PC-9 (cell line): ENCODE measurements at regions not wholly inside any gene's neighbourhood (a gene's known extent, or its start where the extent isn't known, plus 50 kb on each side); places are given as distances from the start of the nearest gene placed in this dataset.

Source experiments
- BruUV-seq: library from RNA; stranded (reverse); fragments of 400-500 nt; replicated peaks from 2 replicates; lab custom pipeline; 2021; lab: Mats Ljungman, UMichigan
- CTCF ChIA-PET: fragments of 300-600 bp; sonication (Branson Sonifier 250); formaldehyde crosslinking; loops from one replicate; lab custom pipeline; 2022; ENCODE audit warnings: antibody characterized with exemption; lab: Charles Lee
- POLR2A ChIA-PET: fragments of 300-600 bp; sonication (Branson Sonifier 250); formaldehyde crosslinking; loops from one replicate; lab custom pipeline; 2022; ENCODE audit warnings: antibody characterized with exemption; ENCODE audit not compliant: unreplicated experiment; lab: Charles Lee
- DNase-seq, 2 experiments: peaks; one replicate each; pipeline versions ENCODE4 v3.0.0 to v3.0.0-alpha.2; 2015 to 2022; ENCODE audit warnings: mixed read lengths in 1 of 2
- H2AFZ ChIP-seq: fragments of 200-600 bp; sonication (generic); 2 replicates; pipeline ENCODE4 v1.8.1; 2017; ENCODE audit warnings: antibody characterized with exemption
- H3F3A ChIP-seq: fragments of 200-600 bp; sonication (generic); 2 replicates; pipeline ENCODE4 v1.8.1; 2017; ENCODE audit warnings: antibody characterized with exemption, mild to moderate bottlenecking, low read depth; ENCODE audit not compliant: insufficient read depth
- H3K27ac ChIP-seq: fragments of 200-600 bp; sonication (generic); 2 replicates; pipeline ENCODE4 v1.6.1; 2016; ENCODE audit warnings: mixed run types
- H3K27me3 ChIP-seq: fragments of 200-600 bp; sonication (generic); 2 replicates; pipeline ENCODE4 v1.6.1; 2016; ENCODE audit warnings: low read depth, mixed run types; ENCODE audit not compliant: insufficient read depth
- H3K36me3 ChIP-seq: fragments of 200-600 bp; sonication (generic); 2 replicates; pipeline ENCODE4 v1.6.1; 2016; ENCODE audit warnings: low read depth, mixed run types
- H3K4me1 ChIP-seq: fragments of 200-600 bp; sonication (generic); replicated peaks from 2 replicates; pipeline ENCODE4 v1.6.1; 2016; ENCODE audit warnings: mixed run types; ENCODE audit not compliant: insufficient read depth
- H3K4me2 ChIP-seq: fragments of 200-600 bp; sonication (generic); 2 replicates; pipeline ENCODE4 v1.6.1; 2017; ENCODE audit warnings: mixed run types
- H3K4me3 ChIP-seq: fragments of 200-600 bp; sonication (generic); 2 replicates; pipeline ENCODE4 v1.6.1; 2016; ENCODE audit warnings: mixed run types
- H3K79me2 ChIP-seq: fragments of 200-600 bp; sonication (generic); 2 replicates; pipeline ENCODE4 v1.6.1; 2017; ENCODE audit warnings: low read depth, mixed run types
- H3K9me2 ChIP-seq: fragments of 200-600 bp; sonication (generic); 2 replicates; pipeline ENCODE4 v1.8.1; 2017; ENCODE audit warnings: mild to moderate bottlenecking; ENCODE audit not compliant: insufficient read depth
- H3K9me3 ChIP-seq: fragments of 200-600 bp; sonication (generic); 2 replicates; pipeline ENCODE4 v1.8.1; 2016; ENCODE audit warnings: low read depth; ENCODE audit not compliant: insufficient read depth
- H4K20me1 ChIP-seq: fragments of 200-600 bp; sonication (generic); 2 replicates; pipeline ENCODE4 v1.8.1; 2017; ENCODE audit not compliant: insufficient read depth
- CTCF ChIP-seq: fragments of 200-600 bp; sonication (generic); conservative IDR thresholded peaks from 2 replicates; pipeline ENCODE4 v1.6.1; 2017; ENCODE audit warnings: mixed run types, antibody characterized with exemption, mild to moderate bottlenecking, moderate library complexity
- EZH2 ChIP-seq: fragments of 200-600 bp; sonication (generic); IDR thresholded peaks from 2 replicates; pipeline ENCODE4 v1.8.0; 2017; ENCODE audit warnings: antibody characterized with exemption, low read depth
- intact Hi-C: fragments of 100-400 bp; cut with micrococcal nuclease; formaldehyde crosslinking; loops from one replicate; pipeline ENCODE4 v1.10.0; 2022; ENCODE audit not compliant: unreplicated experiment

GRCh38 chr10:57202356-57202755, 841.3 kb upstream of the ZWINT start:
- no peaks in the 10 kb centered on the region for H4K20me1 ChIP-seq
- H3K27ac ChIP-seq = no peak overlapping the region
- H3F3A ChIP-seq = no peaks in the 10 kb centered on the region
- DNase-seq = no peak
- ChIA-PET POLR2A (interaction anchor here (0.6 to 0.7 kb wide), 2 partner anchors 33 to 1328 kb away, joined by 3 to 5 read pairs; no protein-coding TSS in a partner anchor), CTCF (no interaction called here)
- H3K36me3 ChIP-seq = no peaks in the 10 kb centered on the region
- H3K4me3 ChIP-seq = no peak overlapping the region
- no peak for TF ChIP-seq EZH2
- no peak for TF ChIP-seq CTCF
- no peak overlapping the region for H3K4me2 ChIP-seq
- no peaks in the 10 kb centered on the region for H3K27me3 ChIP-seq
- H3K9me2 ChIP-seq = no peaks in the 10 kb centered on the region
- no peaks in the 10 kb centered on the region for H3K79me2 ChIP-seq
- no peaks in the 10 kb centered on the region for H3K9me3 ChIP-seq
- no TSS peak for BruUV-seq
- intact Hi-C loops = no loop called here
- H3K4me1 ChIP-seq = no peaks in the 10 kb centered on the region
- H2AFZ ChIP-seq = no peak overlapping the region

- no peak overlapping the region for H2AFZ ChIP-seq
- no peak overlapping the region for H3K4me3 ChIP-seq
- no peaks in the 10 kb centered on the region for H3K4me1 ChIP-seq
- H3K9me2 ChIP-seq = no peaks in the 10 kb centered on the region
- H3K79me2 ChIP-seq = no peaks in the 10 kb centered on the region
- CTCF ChIA-PET = no interaction called here
- POLR2A ChIA-PET = no interaction called here
- no peaks in the 10 kb centered on the region for H3F3A ChIP-seq
- DNase-seq = no peak
- H3K27me3 ChIP-seq = no peaks in the 10 kb centered on the region
- H4K20me1 ChIP-seq = no peaks in the 10 kb centered on the region
- H3K36me3 ChIP-seq = no peaks in the 10 kb centered on the region
- TF ChIP-seq EZH2 (no peak), CTCF (no peak)
- BruUV-seq = no TSS peak
- intact Hi-C loops = no loop called here
- no peak overlapping the region for H3K27ac ChIP-seq
- H3K4me2 ChIP-seq = no peak overlapping the region
- no peaks in the 10 kb centered on the region for H3K9me3 ChIP-seq
These were observed 827.8 kb upstream of the ZWINT start for GRCh38 chr10:57188846-57189245.

GRCh38 chr10:57186201-57186600, 825.1 kb upstream of the ZWINT start:
- no peak for DNase-seq
- Histone ChIP-seq H3K36me3 (no peaks in the 10 kb centered on the region), H4K20me1 (no peaks in the 10 kb centered on the region), H3F3A (no peaks in the 10 kb centered on the region), H2AFZ (no peak overlapping the region), H3K27me3 (no peaks in the 10 kb centered on the region), H3K27ac (no peak overlapping the region), H3K79me2 (no peaks in the 10 kb centered on the region), H3K4me2 (no peak overlapping the region), H3K9me3 (no peaks in the 10 kb centered on the region), H3K4me1 (no peaks in the 10 kb centered on the region), H3K4me3 (no peak overlapping the region), H3K9me2 (no peaks in the 10 kb centered on the region)
- CTCF ChIA-PET = no interaction called here
- BruUV-seq = no TSS peak
- no peak for TF ChIP-seq CTCF
- TF ChIP-seq EZH2 = no peak
- intact Hi-C loops = no loop called here
- POLR2A ChIA-PET = no interaction called here
